AG09319 (cell line): ENCODE measurements at regions not wholly inside any gene's neighbourhood (a gene's known extent, or its start where the extent isn't known, plus 50 kb on each side); places are given as distances from the start of the nearest gene placed in this dataset.

ENCODE experiments used
- DNase-seq: peaks from one replicate; pipeline ENCODE4 v3.0.0-alpha.2; 2010; ENCODE audit warnings: low read depth; ENCODE audit errors: extremely low read depth
- TF ChIP-seq, protein P1 (sequence below): IDR thresholded peaks from 2 replicates; pipeline ENCODE4 v1.5.1; 2011; ENCODE audit warnings: low read depth, mild to moderate bottlenecking, inconsistent platforms, low read length, moderate library complexity

DNA sequence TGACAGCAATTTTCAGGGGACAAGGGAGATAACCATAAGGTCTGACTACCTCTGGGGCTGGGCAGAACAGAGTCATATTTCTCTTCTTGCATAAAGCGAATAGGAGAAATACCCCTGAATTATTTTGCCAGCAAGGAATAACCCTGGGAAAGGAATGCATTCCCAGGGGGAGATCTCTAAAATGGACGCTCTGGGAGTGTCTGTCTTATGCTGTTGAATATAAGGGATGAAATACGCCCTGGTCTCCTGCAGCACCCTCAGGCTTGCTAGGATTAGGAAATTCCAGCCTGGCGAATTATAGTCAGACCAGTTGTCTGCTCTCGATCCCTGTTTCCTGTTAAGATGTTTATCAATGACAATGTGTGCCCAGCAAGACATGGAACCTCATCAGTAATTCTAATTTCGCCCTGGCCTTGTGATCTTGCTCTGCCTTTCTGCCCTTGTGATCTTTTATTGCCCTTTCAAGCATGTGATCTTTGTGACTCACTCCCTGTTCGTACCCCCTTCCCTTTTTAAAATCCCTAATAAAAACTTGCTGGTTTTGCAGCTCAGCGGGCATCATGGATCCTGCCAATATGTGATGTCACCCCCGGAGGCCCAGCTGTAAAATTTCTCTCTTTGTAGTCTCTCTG is 221.6 kb upstream of the HS3ST5 start:
- DNase-seq = no peak
- TF ChIP-seq, protein P1, sequence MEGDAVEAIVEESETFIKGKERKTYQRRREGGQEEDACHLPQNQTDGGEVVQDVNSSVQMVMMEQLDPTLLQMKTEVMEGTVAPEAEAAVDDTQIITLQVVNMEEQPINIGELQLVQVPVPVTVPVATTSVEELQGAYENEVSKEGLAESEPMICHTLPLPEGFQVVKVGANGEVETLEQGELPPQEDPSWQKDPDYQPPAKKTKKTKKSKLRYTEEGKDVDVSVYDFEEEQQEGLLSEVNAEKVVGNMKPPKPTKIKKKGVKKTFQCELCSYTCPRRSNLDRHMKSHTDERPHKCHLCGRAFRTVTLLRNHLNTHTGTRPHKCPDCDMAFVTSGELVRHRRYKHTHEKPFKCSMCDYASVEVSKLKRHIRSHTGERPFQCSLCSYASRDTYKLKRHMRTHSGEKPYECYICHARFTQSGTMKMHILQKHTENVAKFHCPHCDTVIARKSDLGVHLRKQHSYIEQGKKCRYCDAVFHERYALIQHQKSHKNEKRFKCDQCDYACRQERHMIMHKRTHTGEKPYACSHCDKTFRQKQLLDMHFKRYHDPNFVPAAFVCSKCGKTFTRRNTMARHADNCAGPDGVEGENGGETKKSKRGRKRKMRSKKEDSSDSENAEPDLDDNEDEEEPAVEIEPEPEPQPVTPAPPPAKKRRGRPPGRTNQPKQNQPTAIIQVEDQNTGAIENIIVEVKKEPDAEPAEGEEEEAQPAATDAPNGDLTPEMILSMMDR = no peak

DNA sequence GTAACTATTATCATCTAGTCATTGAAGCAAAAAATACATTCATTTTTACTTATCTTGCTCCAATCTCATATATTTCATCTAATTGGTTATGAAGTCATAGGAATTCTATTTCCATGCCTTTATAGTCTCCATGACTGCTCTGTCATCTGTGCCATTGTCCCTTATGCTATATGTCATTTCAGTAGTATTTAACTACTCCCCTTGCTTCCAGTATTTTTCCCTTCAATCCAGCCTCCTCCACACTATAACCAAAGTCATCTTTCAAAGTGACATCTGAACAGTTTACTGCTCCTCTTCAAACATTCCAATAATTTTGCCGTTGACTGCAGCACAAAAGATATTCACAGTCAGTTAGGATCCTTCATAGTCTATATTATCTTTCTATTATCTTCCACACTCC is 216.6 kb upstream of the HS3ST5 start:
- DNase-seq = no peak
- TF ChIP-seq, protein P1 = no peak

DNA sequence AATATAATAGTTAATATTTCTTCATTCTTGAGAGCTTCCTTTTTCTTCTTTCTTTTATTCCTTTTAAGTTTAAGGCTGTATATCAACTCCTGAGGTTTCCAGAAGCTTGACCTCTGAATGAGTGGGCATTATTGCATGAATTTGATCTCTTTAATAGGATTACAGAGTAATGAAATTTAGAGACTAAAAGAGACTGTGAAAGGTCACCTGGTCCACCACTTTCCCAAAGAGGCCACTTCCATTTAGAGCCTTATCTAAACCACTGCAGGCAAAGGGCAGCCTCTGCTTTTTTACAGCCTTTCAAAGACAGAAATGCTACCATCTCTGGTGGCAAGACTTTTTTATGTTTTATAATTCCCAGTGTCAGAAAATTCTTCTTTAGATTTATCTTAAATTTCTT is 215.3 kb upstream of the HS3ST5 start:
- no peak for DNase-seq
- TF ChIP-seq, protein P1 = no peak

DNA sequence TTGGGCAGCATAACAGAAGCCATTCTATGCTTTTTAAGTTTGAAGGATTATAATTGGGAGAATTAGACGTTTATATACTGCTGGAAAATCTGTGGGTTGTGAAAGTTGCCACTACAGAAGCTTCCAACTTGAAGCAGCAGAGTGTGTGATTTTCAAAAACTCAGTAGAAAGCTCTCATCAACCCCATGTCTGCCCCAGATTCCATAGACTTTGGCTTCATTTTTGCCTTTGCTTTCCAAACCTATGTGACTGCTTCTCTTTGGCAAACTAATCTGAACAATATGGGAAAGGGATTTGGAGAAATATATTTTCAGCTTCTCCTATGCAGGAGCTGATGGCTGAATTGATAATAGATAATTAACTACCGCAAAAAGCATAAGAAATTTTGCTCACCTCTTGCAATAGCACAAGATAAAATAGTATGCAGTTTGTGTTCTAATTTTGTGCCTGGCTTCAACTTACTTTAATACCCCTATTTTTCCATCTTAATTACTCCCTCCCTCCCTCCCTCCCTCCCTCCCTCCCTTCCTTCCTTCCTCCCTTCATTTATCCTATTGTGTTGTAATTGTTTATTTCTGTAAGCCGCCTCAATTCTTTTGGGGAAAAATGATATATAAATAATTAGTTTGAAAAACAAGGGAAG is 214.1 kb upstream of the HS3ST5 start:
- TF ChIP-seq, protein P1 = no peak
- DNase-seq = no peak

DNA sequence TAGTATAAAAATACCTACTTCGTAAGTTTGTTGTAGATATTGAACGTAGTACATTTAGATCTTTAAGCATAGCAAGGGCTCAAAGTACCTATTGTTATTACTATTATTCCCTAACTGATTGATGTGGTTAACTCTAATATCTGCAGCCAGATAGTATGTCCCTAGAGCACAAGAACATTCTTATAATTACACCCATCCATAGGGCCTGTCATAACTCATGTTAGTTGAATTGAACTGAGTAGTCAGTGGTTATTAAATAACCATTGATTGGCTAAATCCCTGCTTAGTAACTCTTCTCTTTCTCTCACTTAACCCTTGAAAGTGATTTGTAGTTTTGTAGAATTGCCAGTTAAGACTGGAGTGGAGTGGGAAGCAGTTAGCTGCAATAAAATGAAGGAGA is 207.5 kb upstream of the HS3ST5 start:
- DNase-seq = no peak
- TF ChIP-seq, protein P1 = no peak

DNA sequence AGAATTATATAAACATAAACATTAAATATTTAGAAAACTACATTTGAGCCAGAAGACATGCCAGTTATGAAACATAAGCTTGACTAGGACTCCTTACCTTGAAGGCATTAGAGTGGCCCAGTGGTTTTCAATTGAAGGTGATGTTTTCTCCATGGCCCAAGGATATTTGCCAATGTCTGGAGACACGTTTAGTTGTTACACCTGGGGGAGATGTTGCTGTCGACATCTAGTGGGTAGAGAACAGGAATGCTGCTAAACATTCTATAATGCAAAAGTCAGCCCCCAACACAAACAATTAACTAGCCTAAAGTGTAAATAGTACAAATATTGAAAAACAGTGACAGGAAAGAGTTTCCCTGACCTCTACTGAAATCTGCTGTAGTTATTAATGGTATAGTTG is 200.9 kb upstream of the HS3ST5 start:
- no peak for DNase-seq
- TF ChIP-seq, protein P1 = no peak

DNA sequence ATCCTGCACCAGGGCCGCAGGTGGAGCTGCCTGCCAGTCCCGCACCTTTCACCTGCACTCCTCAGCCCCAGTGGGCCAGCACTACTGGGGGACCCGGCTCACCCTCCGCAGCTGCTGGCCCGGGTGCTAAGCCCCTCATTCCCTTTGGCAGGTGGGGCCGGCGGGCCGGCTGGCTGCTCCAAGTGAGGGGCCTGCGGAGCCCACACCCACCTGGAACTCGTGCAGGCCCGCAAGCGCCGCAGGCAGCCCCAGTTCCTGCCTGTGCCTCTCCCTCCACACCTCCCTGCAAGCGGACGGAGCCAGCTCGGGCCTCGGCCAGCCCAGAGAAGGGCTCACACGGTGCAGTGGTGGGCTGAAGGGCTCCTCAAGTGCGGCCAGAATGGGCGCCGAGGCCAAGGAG is 199.0 kb upstream of the HS3ST5 start:
- no peak for DNase-seq
- TF ChIP-seq, protein P1 = no peak
